Stomach (tissue), 4 donors: ENCODE measurements at regions not wholly inside any gene's neighbourhood (a gene's known extent, or its start where the extent isn't known, plus 50 kb on each side); places are given as distances from the start of the nearest gene placed in this dataset.

Source experiments
- CTCF ChIP-seq, 7 experiments: fragments of 450-650 bp in 4 of 7; fragments of 200-600 bp in 3 of 7; sonication (generic) in 3 of 7; IDR thresholded peaks; one replicate each; pipeline ENCODE4 v1.5.1; 2016 to 2019; ENCODE audit warnings: antibody characterized with exemption in 7 of 7, control low read depth in 2 of 7, mild to moderate bottlenecking in 1 of 7
- POLR2AphosphoS5 ChIP-seq, 3 donors: sonication (generic); formaldehyde crosslinking; IDR thresholded peaks; one replicate each; pipeline ENCODE4 v1.6.1; 2016; ENCODE audit warnings: antibody characterized with exemption in 3 of 3

GRCh38 chr14:96637521-96637920, 135.3 kb downstream of the PAPOLA start:
- no peak for TF ChIP-seq CTCF (IDR thresholded peaks at IDR 0.05)
- TF ChIP-seq POLR2AphosphoS5 (IDR thresholded peaks at IDR 0.05), result no peak
